Breast epithelium (tissue), 3 donors: ENCODE measurements at regions not wholly inside any gene's neighbourhood (a gene's known extent, or its start where the extent isn't known, plus 50 kb on each side); places are given as distances from the start of the nearest gene placed in this dataset.

Source experiments
- POLR2AphosphoS5 ChIP-seq, 3 donors: sonication (generic); formaldehyde crosslinking; IDR thresholded peaks; one replicate each; pipeline ENCODE4 v1.6.1; 2017; ENCODE audit warnings: antibody characterized with exemption in 3 of 3
- TF ChIP-seq, protein P1 (sequence below), 3 donors: fragments of 450-650 bp; IDR thresholded peaks; one replicate each; pipeline ENCODE4 v1.5.1; 2016 to 2017; ENCODE audit warnings: antibody characterized with exemption in 3 of 3, mild to moderate bottlenecking in 3 of 3, moderate library complexity in 3 of 3

DNA sequence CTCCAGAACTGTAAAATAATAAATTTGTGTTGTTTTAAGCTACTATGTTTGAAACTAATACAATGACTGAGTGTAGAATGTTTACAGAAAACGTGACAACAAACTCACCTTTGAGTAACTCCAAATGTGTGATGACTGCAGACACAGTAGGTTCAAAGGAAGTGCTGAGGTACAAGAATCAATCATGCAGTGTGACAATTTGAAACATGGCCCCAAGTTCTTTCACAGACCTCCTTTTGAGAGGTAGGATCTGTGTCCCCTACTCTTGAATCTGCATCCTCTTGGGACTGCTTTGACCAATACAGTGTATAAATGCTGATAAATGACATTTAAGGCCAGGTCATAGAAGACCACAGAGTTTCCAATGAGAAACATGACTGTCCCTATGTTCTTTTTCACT lies 667.7 kb upstream of the DIPK2B start:
- TF ChIP-seq, protein P1, sequence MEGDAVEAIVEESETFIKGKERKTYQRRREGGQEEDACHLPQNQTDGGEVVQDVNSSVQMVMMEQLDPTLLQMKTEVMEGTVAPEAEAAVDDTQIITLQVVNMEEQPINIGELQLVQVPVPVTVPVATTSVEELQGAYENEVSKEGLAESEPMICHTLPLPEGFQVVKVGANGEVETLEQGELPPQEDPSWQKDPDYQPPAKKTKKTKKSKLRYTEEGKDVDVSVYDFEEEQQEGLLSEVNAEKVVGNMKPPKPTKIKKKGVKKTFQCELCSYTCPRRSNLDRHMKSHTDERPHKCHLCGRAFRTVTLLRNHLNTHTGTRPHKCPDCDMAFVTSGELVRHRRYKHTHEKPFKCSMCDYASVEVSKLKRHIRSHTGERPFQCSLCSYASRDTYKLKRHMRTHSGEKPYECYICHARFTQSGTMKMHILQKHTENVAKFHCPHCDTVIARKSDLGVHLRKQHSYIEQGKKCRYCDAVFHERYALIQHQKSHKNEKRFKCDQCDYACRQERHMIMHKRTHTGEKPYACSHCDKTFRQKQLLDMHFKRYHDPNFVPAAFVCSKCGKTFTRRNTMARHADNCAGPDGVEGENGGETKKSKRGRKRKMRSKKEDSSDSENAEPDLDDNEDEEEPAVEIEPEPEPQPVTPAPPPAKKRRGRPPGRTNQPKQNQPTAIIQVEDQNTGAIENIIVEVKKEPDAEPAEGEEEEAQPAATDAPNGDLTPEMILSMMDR (IDR thresholded peaks at IDR 0.05) = no peak
- no peak for TF ChIP-seq POLR2AphosphoS5 (IDR thresholded peaks at IDR 0.05)
